CD4-positive, alpha-beta T cell treated with Interferon alpha-2 for 1 hour (primary cell): ENCODE measurements at regions not wholly inside any gene's neighbourhood (a gene's known extent, or its start where the extent isn't known, plus 50 kb on each side); places are given as distances from the start of the nearest gene placed in this dataset.
"Not testable (repeated sequence)": the region's sequence is repeated elsewhere in the genome, so short reads cannot be mapped to it uniquely, and the experiment has no call there.

Source experiments
- DNase-seq, 2 donors: peaks; one replicate each; pipeline ENCODE4 v3.0.0-alpha.2; 2020 to 2022

DNA sequence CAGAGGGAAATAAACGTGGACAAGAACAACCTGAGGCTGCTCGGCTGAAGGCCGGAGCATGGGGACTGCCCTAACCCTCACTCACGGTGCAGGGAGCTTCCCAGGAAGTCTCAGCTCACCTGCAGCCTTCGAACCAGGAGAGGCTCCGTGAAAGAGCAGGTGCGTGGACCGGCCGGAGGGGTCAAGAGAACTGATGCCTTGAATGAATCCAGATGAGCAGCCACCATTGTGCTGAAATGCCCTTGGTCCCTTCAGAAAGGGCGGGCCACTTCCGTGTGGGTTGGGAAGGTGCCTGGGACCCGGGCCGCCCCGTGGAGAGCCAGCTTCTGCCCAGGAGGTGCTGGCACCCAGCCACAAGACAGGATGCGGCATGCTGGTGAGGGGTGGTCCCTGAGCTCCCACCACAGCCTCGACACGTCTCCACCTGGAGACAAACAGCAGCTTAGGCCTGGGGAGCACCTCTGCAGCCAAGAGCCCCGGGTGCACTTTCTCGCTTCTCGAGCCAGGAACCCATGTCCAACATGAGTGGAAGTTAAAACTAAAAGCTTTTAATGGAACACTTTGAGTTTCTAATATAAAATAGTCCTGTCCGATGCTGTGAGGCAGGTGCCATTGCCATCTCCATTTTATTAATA, 83.5 kb downstream of the TTLL2 start:
- DNase-seq: no peak

GRCh38 chr6:167409079-167409478, 84.2 kb downstream of the TTLL2 start:
- no peak for DNase-seq

DNA sequence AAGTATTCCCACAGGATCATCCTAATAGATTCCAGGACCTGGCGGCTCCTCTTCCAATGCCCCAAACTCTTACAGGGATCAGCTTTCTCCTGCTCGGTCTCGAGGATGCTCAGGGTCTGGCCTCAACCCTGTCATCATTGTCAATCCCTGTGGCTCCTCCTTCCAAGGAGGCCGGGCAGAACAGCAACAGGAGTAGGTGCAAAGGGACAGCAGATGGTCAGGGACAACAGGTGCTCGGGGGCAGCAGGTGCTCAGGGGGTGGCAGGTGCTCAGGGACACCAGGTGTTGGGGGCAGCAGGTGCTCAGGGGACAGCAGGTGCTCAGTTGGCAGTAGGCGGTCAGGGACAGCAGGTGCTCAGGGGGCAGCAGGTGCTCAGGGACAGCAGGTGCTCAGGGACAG, 84.8 kb downstream of the TTLL2 start:
- DNase-seq: no peak

DNA sequence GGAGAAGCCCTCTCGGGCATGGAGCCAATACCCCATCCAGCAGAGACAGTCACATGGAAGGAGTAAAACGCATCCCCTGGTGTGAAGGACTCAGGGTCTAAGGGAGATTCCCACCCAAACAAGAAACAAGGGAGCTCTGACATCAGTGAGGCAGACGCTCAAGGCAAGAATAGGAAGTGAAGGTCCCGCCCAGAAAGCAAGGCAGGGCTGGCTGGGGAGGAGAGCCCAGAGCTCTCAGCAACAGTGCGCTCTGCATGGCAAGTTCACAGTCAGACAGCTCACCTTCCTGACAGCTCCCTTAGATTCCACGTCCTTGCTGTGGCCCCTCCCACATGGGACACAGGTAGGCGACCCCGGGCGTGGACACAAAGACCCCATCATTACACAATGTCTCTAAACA, 85.6 kb downstream of the TTLL2 start:
- no peak for DNase-seq

DNA sequence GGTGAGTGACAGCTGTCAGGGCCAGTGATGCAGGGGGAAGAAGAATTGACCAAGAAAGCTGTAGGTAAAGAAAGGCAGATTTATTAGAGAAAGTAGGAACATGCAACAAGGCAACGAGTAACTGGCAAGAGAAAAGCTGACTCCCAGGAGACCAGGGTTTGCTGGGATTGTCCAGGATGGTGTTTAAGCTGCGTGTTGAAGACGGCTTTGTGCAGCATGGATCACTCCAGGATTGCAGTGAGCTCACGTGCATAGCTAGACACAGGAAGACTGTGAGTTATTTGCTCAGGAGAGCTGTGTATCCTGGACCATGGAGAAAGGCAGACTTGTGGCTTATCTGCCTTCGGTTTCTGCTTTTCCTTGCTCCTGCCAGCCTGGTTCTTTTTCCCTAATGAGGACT, 87.6 kb downstream of the TTLL2 start:
- no peak for DNase-seq

GRCh38 chr6:167415441-167415961, 90.6 kb downstream of the TTLL2 start:
- DNase-seq: no peak

DNA sequence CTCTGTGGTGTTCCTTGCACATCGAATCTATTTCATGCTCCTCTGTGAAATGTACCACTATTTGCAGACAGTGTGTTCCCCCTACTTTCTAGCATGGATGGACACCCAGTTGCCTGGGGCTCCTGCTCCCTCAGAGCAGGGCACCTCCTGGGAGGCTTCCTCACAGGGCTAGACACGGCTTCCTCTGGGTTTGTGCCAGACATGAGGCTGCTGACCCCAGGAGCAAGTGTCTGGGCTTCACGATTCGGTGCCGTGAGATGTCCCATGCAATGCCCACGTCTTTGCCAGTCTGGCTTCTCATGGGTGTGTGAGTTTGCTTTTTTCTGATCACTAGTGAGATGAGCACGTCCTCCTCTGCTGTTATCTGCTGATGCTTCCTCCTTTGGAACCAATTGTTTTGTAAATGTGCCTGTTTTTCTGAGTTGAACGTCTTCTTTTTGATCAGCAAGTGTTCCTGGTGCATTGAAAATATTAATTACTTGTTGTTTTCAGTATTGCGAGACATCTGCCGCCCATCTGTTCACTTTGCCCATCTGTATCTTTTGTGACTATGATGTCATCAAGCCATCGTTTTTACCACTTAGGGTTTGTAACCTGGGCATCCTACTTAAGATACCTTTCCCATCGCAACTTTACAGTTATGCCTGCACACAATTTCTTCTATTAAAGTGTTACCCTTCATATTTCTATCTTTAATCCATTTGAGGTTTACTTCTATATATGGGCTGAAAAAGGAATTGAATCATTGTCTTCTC, 92.0 kb downstream of the TTLL2 start:
- DNase-seq: no peak

DNA sequence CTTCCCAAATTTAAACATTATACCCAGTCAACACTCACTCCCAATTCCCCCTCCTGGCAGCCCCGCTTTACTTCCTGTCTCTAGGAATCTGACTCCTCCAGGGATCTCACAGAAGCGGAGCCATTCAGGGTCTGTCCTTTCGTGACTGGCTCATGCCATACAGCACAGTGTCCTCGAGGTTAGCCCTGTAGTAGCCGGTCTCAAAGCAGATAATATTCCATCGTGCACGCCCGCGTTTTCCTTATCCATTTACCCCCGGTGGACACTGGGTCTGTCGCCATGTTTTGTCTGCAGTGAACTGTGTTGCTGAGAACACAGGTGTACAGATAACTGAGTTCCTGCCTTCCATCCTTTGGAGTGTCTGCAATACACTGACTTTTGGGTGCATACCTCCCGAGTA, 95.3 kb downstream of the TTLL2 start:
- no peak for DNase-seq

DNA sequence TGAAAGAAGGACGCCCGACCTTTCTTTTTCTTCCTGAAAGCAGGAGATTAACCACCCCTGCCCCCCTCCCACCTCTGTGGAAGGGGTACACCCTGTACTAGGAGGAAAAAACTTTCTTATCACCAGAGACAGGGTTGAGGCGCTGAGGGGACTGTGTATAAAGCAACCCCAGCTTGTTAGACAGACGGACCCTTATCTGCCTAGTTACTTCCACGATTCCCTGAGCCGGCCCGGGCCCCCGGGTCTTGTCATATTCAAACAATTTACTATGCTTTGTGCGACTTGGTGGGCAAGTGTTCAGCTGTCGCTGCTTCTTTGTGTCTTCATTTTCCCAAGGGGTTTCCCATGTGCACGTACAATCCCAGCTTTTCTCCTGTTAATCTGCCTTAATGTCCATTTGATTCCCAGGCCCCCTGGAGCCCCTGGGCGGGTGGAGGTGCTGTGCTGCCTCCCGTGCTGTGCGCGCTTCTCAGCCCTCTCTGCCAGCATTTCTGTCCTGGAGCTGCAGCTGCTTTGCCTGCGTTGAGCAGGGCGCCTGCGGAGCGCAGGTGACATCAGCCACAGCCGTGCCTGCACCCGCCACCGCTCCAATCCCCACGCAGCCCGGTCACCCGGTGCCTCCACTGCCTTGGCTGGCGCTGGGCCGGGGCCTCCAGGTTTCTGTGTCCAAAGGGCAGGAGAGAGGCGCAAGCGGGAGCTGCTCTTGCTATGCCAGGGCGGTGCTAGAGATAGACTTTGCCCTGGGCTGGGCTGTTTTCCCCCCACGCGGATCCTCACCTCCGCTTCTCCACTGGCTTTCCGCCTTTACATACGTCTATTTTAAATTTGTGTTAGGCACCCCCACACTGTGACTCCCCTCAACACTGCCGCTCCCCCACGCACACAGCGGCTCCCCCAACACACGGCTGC, 96.2 kb downstream of the TTLL2 start:
- no peak for DNase-seq

GRCh38 chr6:167421944-167422343, 97.1 kb downstream of the TTLL2 start:
- DNase-seq: not testable (repeated sequence)

DNA sequence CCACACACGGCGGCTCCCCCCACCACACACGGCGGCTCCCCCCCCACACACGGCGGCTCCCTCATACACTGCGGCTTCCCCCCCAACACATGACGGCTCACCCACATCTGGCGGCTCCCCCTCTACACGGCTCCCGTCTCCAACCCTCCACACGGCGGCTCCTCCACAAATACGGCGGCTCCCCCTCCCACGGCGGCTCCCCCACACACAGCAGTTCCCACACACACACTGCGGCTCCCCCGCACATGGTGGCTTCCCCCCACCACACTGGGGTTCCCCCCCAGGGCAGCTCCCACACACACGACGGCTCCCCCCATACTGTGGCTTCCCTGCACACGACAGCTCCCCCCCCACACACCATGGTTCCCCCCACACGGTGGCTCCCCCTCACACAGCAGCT, 98.0 kb downstream of the TTLL2 start:
- DNase-seq: no peak

DNA sequence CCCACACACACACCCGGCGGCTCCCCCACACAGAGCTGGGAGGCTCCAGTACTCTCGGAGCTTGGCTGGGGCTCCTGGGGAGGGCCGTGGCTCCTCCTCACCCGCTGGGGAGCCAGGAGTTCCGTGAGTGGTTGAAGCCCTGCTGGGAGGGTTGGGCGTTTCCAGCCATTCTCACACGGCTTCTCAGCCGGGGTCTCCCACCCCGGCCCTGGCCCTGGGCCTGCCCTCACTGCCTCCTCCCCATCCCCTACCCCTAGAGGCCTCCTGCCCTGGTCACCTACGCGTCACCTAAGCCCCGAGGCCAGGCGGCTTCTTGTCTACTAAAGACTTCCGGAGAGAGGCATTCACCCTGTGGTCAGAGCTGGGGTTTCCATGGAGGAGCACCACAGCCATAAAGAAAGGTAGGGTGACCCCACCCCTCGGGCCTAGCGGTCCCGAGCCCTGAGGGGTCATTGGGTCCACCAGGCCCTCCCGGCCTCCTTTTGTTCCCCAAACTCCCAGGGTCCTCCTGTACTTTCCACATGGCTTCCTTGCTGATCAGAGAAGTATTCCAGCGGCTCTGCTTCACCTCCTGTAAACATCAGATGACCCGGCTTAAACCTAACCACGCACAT, 99.3 kb downstream of the TTLL2 start:
- no peak for DNase-seq

GRCh38 chr6:167424700-167425099, 99.8 kb downstream of the TTLL2 start:
- no peak for DNase-seq

DNA sequence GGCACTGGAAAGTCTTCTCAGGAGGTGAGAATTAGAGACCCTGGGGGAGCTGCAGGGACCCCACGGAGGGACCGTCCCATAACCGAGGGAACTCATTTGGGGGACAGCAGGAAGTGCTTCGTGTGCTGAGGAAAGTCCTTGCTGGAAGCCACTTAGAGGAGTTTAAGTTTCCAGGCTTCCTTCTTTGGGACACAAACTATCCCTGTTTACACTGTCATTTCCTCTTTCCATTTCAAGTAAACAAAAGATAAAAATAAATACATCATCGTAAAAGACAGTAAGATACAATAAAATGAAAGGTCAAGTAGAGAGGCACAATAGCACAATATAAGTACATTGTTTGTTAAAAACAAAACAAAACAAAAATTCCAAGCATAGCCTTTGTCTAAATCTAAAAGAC, 101.2 kb downstream of the TTLL2 start:
- no peak for DNase-seq

DNA sequence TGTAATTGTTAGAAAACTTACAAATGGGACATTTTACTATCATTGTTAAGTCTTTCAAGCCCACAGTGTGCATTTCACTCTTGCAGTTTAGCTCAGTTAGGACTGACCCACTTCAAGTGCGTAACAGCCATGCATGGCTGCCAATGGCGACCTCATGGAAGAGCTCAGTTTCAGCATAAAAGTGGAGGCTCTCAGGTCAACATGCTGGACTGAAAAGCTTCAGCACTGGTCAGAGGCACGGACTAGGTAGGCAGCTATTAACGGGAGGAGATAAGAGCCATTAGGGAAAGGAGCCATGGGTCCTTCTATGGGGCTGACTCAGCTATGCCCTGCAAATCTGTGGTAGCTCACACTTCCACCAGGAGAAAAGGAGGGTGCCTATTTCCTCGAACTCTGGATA, 101.8 kb downstream of the TTLL2 start:
- no peak for DNase-seq

DNA sequence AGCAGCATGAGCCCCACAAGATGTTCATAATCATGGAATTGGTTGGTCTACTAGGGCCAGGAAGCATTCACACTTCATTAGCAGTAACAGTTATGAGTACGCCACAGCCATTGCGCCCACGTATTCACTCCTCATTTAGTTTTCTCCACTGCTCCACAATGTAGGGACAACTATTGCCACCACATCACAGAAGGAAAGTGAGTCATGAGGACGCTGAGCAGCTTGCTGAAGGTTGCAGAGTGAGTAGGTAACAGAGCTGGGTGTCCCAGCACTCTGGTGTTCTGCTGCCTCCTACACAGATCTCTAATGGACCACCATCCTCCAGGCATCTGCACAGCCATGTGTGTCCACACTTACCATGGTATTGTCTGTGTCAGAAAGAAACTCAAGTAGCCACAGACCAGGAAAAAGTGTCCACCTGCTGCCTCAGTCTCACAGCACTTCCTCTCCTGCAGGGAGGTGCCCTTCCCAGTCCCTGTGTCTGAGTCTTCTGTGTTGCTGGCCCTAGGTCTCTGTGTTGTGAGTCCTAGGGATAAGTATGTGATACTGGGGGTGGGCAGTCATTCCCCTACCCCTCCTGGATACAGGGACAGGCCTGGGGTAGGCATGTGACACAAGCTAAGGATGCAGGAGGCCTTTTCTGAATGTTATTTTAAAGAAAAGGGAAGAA, 103.9 kb downstream of the TTLL2 start:
- no peak for DNase-seq

DNA sequence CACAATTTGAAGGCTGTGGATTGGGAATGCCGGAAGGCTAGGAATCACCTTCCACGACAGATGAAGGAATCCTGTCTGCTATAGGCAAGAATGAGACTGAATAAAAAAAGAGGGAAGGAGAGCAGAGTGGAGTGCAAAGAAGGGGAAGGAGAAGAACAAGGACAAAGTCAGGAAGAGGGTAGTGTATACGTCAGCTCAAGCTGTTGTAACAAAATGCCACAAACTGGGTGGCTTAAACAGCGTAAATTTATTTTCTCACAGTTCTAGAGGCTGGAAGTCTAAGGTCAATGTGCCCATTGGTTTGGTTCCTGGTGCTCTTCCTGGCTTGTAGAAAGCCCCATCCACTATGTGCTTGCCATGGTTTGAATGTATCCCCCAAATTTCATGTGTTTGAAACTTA, 104.5 kb downstream of the TTLL2 start:
- DNase-seq: no peak

DNA sequence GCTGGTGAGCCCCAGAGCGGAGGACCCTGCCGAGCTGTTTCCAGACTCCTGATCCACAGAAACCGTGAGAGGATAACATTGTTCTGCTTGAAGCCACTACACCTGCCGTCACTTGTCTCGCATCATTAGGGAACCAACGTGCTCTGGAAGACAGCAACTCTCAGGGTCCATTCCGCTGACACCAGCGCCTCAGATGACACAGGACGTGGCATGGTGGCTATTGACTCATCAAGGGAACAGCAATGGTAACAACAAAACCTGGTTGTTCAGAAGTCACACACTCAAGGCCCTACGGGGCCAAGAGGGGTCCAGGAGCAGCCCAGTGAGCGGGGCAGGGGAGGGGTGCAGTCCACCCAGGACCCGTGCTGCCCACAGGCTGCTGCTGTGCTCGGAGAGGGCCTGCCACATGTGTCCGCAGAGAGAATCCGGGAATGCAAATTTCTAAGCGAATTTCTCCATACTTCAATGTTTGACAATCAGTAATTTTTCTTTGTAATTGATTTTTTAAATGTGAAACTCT, 110.4 kb downstream of the TTLL2 start:
- no peak for DNase-seq

GRCh38 chr6:167437888-167438484, 113.1 kb downstream of the TTLL2 start:
- no peak for DNase-seq

GRCh38 chr6:167441715-167442206, 116.9 kb downstream of the TTLL2 start:
- DNase-seq: no peak

DNA sequence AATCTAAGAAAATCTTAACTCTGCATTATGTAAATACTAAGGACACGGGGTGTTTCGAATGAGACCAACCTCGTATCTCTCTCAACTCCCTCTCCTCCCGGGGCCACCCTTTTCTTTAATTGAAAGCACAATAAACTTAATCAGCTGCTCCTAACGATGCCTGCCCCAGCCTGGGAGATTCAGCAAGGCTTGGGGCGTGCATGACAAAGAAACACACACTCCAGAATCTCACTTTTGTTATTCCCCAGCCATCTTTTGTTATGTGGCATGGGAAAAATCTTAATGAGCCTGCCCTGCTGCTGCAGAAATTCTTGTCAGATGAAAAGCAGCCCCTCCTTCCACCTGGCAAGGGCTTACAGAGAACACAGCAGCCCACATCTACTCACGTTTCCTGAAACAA, 117.4 kb downstream of the TTLL2 start:
- DNase-seq: no peak
